ENCODE measurements at regions not wholly inside any gene's neighbourhood (a gene's known extent, or its start where the extent isn't known, plus 50 kb on each side); places are given as distances from the start of the nearest gene placed in this dataset.

GRCh38 chr17:63070031-63070430 is 104.0 kb downstream of the TANC2 start:
- Histone ChIP-seq H3F3A (ENCODE audit: insufficient read depth) (no peaks in the 10 kb centered on the region), H3K9me2 (replicated peaks; ENCODE audit: insufficient read depth, low read length) (no peaks in the 10 kb centered on the region), H4K20me1 (ENCODE audit: low read depth, low read length) (no peaks in the 10 kb centered on the region; the same call in 1 of the 2 replicates), H3K4me3 (ENCODE audit: insufficient read depth, low read length, poor library complexity, severe bottlenecking) (no peak overlapping the region), H3K27ac (ENCODE audit: low read depth, low read length) (no peak overlapping the region), H3K4me2 (ENCODE audit: low read depth, low read length, poor library complexity, severe bottlenecking) (no peak overlapping the region), H3K9me3 (ENCODE audit: insufficient read depth, low read length) (no peaks in the 10 kb centered on the region), H3K79me2 (ENCODE audit: insufficient read depth, low read length) (no peaks in the 10 kb centered on the region), H2AFZ (ENCODE audit: low read depth, low read length, severe bottlenecking) (no peak overlapping the region), H3K9ac (ENCODE audit: low read length) (no peak overlapping the region), H3K36me3 (ENCODE audit: low read length) (no peaks in the 10 kb centered on the region), H3K27me3 (ENCODE audit: low read length) (no peaks in the 10 kb centered on the region)
- TF ChIP-seq CTCF (IDR thresholded peaks at IDR 0.05; ENCODE audit: insufficient read depth, low read length, poor library complexity, severe bottlenecking): no peak

GRCh38 chr17:63071797-63072196 is 105.8 kb downstream of the TANC2 start:
- Histone ChIP-seq H3K9ac (ENCODE audit: low read length) (no peak overlapping the region), H2AFZ (ENCODE audit: low read depth, low read length, severe bottlenecking) (no peak overlapping the region), H3K4me2 (ENCODE audit: low read depth, low read length, poor library complexity, severe bottlenecking) (no peak overlapping the region)

GRCh38 chr17:63075969-63076368 is 109.9 kb downstream of the TANC2 start:
- Histone ChIP-seq H3K4me3 (ENCODE audit: insufficient read depth, low read length, poor library complexity, severe bottlenecking) (no peak overlapping the region), H2AFZ (ENCODE audit: low read depth, low read length, severe bottlenecking) (no peak overlapping the region), H3K36me3 (ENCODE audit: low read length) (no peaks in the 10 kb centered on the region), H3K4me2 (ENCODE audit: low read depth, low read length, poor library complexity, severe bottlenecking) (no peak overlapping the region), H3K79me2 (ENCODE audit: insufficient read depth, low read length) (no peaks in the 10 kb centered on the region), H3K9me3 (ENCODE audit: insufficient read depth, low read length) (no peaks in the 10 kb centered on the region), H4K20me1 (ENCODE audit: low read depth, low read length) (no peaks in the 10 kb centered on the region; the same call in 1 of the 2 replicates), H3K27ac (ENCODE audit: low read depth, low read length) (no peak overlapping the region), H3K9ac (ENCODE audit: low read length) (no peak overlapping the region), H3K9me2 (replicated peaks; ENCODE audit: insufficient read depth, low read length) (no peaks in the 10 kb centered on the region), H3K27me3 (ENCODE audit: low read length) (no peaks in the 10 kb centered on the region), H3F3A (ENCODE audit: insufficient read depth) (no peaks in the 10 kb centered on the region)
- TF ChIP-seq CTCF (IDR thresholded peaks at IDR 0.05; ENCODE audit: insufficient read depth, low read length, poor library complexity, severe bottlenecking) (no peak), EZH2phosphoT487 (conservative IDR thresholded peaks at IDR 0.05; ENCODE audit: low read length) (no peak)

More at GRCh38 chr17:63071797-63072196, 105.8 kb downstream of the TANC2 start:
- H3K4me3 ChIP-seq (ENCODE audit: insufficient read depth, low read length, poor library complexity, severe bottlenecking): no peak overlapping the region
- H3K27ac ChIP-seq (ENCODE audit: low read depth, low read length): no peak overlapping the region
- no peaks in the 10 kb centered on the region for H3K9me2 ChIP-seq (replicated peaks; ENCODE audit: insufficient read depth, low read length)
- H4K20me1 ChIP-seq (ENCODE audit: low read depth, low read length): no peaks in the 10 kb centered on the region; the same call in 1 of the 2 replicates
- H3K27me3 ChIP-seq (ENCODE audit: low read length): no peaks in the 10 kb centered on the region
- no peak for TF ChIP-seq EZH2phosphoT487 (conservative IDR thresholded peaks at IDR 0.05; ENCODE audit: low read length)
- TF ChIP-seq CTCF (IDR thresholded peaks at IDR 0.05; ENCODE audit: insufficient read depth, low read length, poor library complexity, severe bottlenecking): no peak
- H3K9me3 ChIP-seq (ENCODE audit: insufficient read depth, low read length): no peaks in the 10 kb centered on the region
- H3K79me2 ChIP-seq (ENCODE audit: insufficient read depth, low read length): no peaks in the 10 kb centered on the region
- no peaks in the 10 kb centered on the region for H3F3A ChIP-seq (ENCODE audit: insufficient read depth)
- no peaks in the 10 kb centered on the region for H3K36me3 ChIP-seq (ENCODE audit: low read length)
